HFFc6 (cell line): ENCODE measurements at regions not wholly inside any gene's neighbourhood (a gene's known extent, or its start where the extent isn't known, plus 50 kb on each side); places are given as distances from the start of the nearest gene placed in this dataset.

Experiments used
- DNase-seq: peaks from one replicate; pipeline ENCODE4 v3.0.0-alpha.2; 2018
- H3K27ac Mint-ChIP-seq: 2 replicates; pipeline ENCODE4 v1.8.0; 2020; ENCODE audit warnings: mild to moderate bottlenecking, mixed read lengths
- H3K27me3 Mint-ChIP-seq: 2 replicates; pipeline ENCODE4 v1.8.0; 2021; ENCODE audit warnings: mild to moderate bottlenecking, moderate library complexity, mixed read lengths; ENCODE audit not compliant: insufficient read depth
- H3K36me3 Mint-ChIP-seq: 2 replicates; pipeline ENCODE4 v1.8.0; 2021; ENCODE audit warnings: low read depth, mixed read lengths
- H3K4me1 Mint-ChIP-seq: 2 replicates; pipeline ENCODE4 v1.8.0; 2020; ENCODE audit warnings: low read depth, mixed read lengths
- H3K4me3 Mint-ChIP-seq: 2 replicates; pipeline ENCODE4 v1.8.0; 2020; ENCODE audit warnings: mild to moderate bottlenecking, moderate library complexity, mixed read lengths
- H3K9me3 Mint-ChIP-seq: 2 replicates; pipeline ENCODE4 v1.8.0; 2020; ENCODE audit warnings: mild to moderate bottlenecking, mixed read lengths
- CTCF ChIP-seq: fragments of 200-600 bp; sonication (generic); IDR thresholded peaks from 2 replicates; pipeline ENCODE4 v1.5.0; 2021; ENCODE audit warnings: antibody characterized with exemption, mild to moderate bottlenecking

- no peak overlapping the region for H3K27ac Mint-ChIP-seq
- H3K27me3 Mint-ChIP-seq, result no peaks in the 10 kb centered on the region
- no peaks in the 10 kb centered on the region for H3K4me1 Mint-ChIP-seq
- H3K36me3 Mint-ChIP-seq, result peaks cover 5% of the 10 kb centered on the region; the same call in 1 of the 2 replicates
- no peak for TF ChIP-seq CTCF
- H3K9me3 Mint-ChIP-seq, result peaks cover 20% of the 10 kb centered on the region
- H3K4me3 Mint-ChIP-seq, result no peak overlapping the region
- no peak for DNase-seq
Measured at GRCh38 chr5:162487528-162488525, 420.3 kb downstream of the GABRG2 start.

GRCh38 chr5:162496100-162496808, 428.7 kb downstream of the GABRG2 start:
- peaks cover 24% of the 10 kb centered on the region for H3K9me3 Mint-ChIP-seq
- H3K27ac Mint-ChIP-seq, result no peak overlapping the region
- H3K27me3 Mint-ChIP-seq, result peaks cover 2% of the 10 kb centered on the region; the same call in 1 of the 2 replicates
- no peak for DNase-seq
- no peaks in the 10 kb centered on the region for H3K36me3 Mint-ChIP-seq
- H3K4me1 Mint-ChIP-seq, result no peaks in the 10 kb centered on the region
- H3K4me3 Mint-ChIP-seq, result no peak overlapping the region
- TF ChIP-seq CTCF, result no peak

GRCh38 chr5:162497455-162497854, 429.9 kb downstream of the GABRG2 start:
- no peak for DNase-seq
- H3K36me3 Mint-ChIP-seq, result no peaks in the 10 kb centered on the region
- H3K27ac Mint-ChIP-seq, result no peak overlapping the region
- no peak overlapping the region for H3K4me3 Mint-ChIP-seq
- no peaks in the 10 kb centered on the region for H3K4me1 Mint-ChIP-seq
- H3K9me3 Mint-ChIP-seq, result peaks cover 27% of the 10 kb centered on the region
- TF ChIP-seq CTCF, result no peak
- H3K27me3 Mint-ChIP-seq, result peaks cover 2% of the 10 kb centered on the region; the same call in 1 of the 2 replicates

GRCh38 chr5:162502780-162503179, 435.2 kb downstream of the GABRG2 start:
- no peak for DNase-seq
- H3K4me3 Mint-ChIP-seq, result no peak overlapping the region
- no peaks in the 10 kb centered on the region for H3K27me3 Mint-ChIP-seq
- H3K4me1 Mint-ChIP-seq, result no peaks in the 10 kb centered on the region
- no peak overlapping the region for H3K27ac Mint-ChIP-seq
- no peak for TF ChIP-seq CTCF
- H3K36me3 Mint-ChIP-seq, result no peaks in the 10 kb centered on the region
- H3K9me3 Mint-ChIP-seq, result peaks cover 22% of the 10 kb centered on the region

- no peaks in the 10 kb centered on the region for H3K4me1 Mint-ChIP-seq
- H3K4me3 Mint-ChIP-seq, result no peak overlapping the region
- no peak for DNase-seq
- H3K27me3 Mint-ChIP-seq, result no peaks in the 10 kb centered on the region
- H3K9me3 Mint-ChIP-seq, result peaks cover 22% of the 10 kb centered on the region
- TF ChIP-seq CTCF, result no peak
- no peaks in the 10 kb centered on the region for H3K36me3 Mint-ChIP-seq
- no peak overlapping the region for H3K27ac Mint-ChIP-seq
Measured at GRCh38 chr5:162503796-162504195, 436.2 kb downstream of the GABRG2 start.
